ENCODE measurements at regions not wholly inside any gene's neighbourhood (a gene's known extent, or its start where the extent isn't known, plus 50 kb on each side); places are given as distances from the start of the nearest gene placed in this dataset.

DNA sequence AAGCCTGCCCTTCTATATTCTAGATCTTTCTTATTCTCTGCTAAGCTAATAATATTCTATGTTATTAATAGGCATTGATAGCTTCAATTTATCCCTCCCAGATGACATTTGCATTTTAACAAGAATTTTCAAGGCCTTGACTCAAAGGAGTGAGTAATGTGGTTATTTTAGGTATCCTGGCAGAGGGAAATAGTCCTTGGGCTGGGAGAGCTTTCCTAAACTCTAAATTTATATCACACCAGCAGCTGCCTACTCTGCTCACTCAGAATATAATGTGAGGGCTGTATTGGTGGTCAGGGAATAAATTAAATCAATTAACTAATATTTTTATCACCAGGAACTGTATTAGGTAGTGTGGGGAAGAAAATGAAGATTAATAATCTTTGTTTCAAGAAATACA lies 74.8 kb upstream of the ADAM23 start:
- Histone ChIP-seq H3K79me2 (ENCODE audit: insufficient read depth, low read length) (no peaks in the 10 kb centered on the region), H3K9me3 (ENCODE audit: control insufficient read depth in 1 of 2, insufficient read depth in 1 of 2, low read depth in 1 of 2, low read length in 2 of 2) (no peaks in the 10 kb centered on the region), H2AFZ (ENCODE audit: low read depth, low read length, poor library complexity, severe bottlenecking) (no peak overlapping the region), H4K20me1 (ENCODE audit: insufficient read depth) (no peaks in the 10 kb centered on the region), H3K4me3 (replicated peaks in 1 of 2; ENCODE audit: low read depth in 1 of 2, low read length in 2 of 2) (no peak overlapping the region), H3K4me2 (ENCODE audit: low read length) (no peak overlapping the region), H3K36me3 (ENCODE audit: control insufficient read depth in 1 of 2, insufficient read depth in 2 of 2, low read length in 2 of 2) (no peaks in the 10 kb centered on the region), H3K9me2 (ENCODE audit: insufficient read depth) (no peaks in the 10 kb centered on the region), H3K4me1 (ENCODE audit: control insufficient read depth in 1 of 2, insufficient read depth in 2 of 2, low read length in 2 of 2) (no peaks in the 10 kb centered on the region), H3K27ac (ENCODE audit: low read depth, low read length) (no peak overlapping the region), H3K27me3 (ENCODE audit: insufficient read depth, low read length) (no peaks in the 10 kb centered on the region), H3K9ac (ENCODE audit: low read length) (no peak overlapping the region)
- intact Hi-C loops (cut with micrococcal nuclease): no loop called here
- POLR2A ChIA-PET: no interaction called here
- ATAC-seq (no peak), DNase-seq (ENCODE audit: low read depth, low spot score) (no peak)
- CTCF ChIA-PET: no interaction called here
- no TSS peak for BruUV-seq (replicated peaks)
- RAD21 ChIA-PET (ENCODE audit: low non-redundant PET in 1 of 2, low total read pairs in 2 of 2, uncharacterized antibody in 2 of 2, unreplicated experiment in 2 of 2): no interaction called here
- no peak for TF ChIP-seq FOSL1 (IDR thresholded peaks at IDR 0.05; ENCODE audit: low read depth)
- TF ChIP-seq SP1 (IDR thresholded peaks at IDR 0.05; ENCODE audit: low read depth): no peak
- no peak for TF ChIP-seq YY1 (IDR thresholded peaks at IDR 0.05; ENCODE audit: extremely low read depth, insufficient replicate concordance, low read depth, low read length)

DNA sequence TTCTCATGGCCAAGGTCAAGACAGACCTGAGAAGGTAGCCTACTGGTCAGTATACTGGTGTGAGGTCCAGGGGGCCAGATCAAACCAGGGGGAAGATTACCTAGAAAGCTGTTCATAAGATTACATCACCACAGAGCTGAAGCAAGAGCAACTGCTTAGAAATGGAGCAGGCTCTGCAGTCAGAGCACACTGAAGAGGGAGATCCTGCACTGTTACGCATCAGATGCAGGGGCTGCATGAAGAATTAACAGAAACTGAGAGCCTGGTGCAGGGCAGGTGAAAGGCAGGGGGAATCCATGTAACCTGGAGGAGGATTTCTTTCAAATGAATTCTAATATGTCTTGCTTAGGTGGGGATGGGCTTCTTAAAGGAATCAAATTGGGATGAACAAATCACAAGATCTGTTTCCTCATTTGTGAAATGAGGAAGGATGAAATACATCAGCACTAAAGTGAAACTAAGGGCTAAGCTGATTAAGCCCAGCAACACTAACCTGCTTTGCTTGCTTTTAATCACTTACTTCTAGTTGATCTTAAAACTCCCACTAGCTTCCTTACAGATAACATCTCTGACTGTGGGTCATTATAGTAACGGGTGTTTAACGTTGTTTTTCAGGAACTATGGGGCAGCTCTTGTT lies 74.3 kb upstream of the ADAM23 start:
- intact Hi-C loops (cut with micrococcal nuclease): no loop called here

More for the DNA sequence above, 74.3 kb upstream of the ADAM23 start:
- Histone ChIP-seq H3K9me3 (ENCODE audit: control insufficient read depth in 1 of 2, insufficient read depth in 1 of 2, low read depth in 1 of 2, low read length in 2 of 2) (no peaks in the 10 kb centered on the region), H3K79me2 (ENCODE audit: insufficient read depth, low read length) (no peaks in the 10 kb centered on the region), H3K27me3 (ENCODE audit: insufficient read depth, low read length) (no peaks in the 10 kb centered on the region), H3K36me3 (ENCODE audit: control insufficient read depth in 1 of 2, insufficient read depth in 2 of 2, low read length in 2 of 2) (no peaks in the 10 kb centered on the region), H4K20me1 (ENCODE audit: insufficient read depth) (no peaks in the 10 kb centered on the region), H3K4me2 (ENCODE audit: low read length) (no peak overlapping the region), H3K9me2 (ENCODE audit: insufficient read depth) (no peaks in the 10 kb centered on the region), H2AFZ (ENCODE audit: low read depth, low read length, poor library complexity, severe bottlenecking) (no peak overlapping the region), H3K9ac (ENCODE audit: low read length) (no peak overlapping the region), H3K4me1 (ENCODE audit: control insufficient read depth in 1 of 2, insufficient read depth in 2 of 2, low read length in 2 of 2) (no peaks in the 10 kb centered on the region), H3K4me3 (replicated peaks in 1 of 2; ENCODE audit: low read depth in 1 of 2, low read length in 2 of 2) (no peak overlapping the region), H3K27ac (ENCODE audit: low read depth, low read length) (no peak overlapping the region)
- TF ChIP-seq SP1 (IDR thresholded peaks at IDR 0.05; ENCODE audit: low read depth) (no peak), CBX3 (IDR thresholded peaks at IDR 0.05; ENCODE audit: low read depth) (no peak), SRF (IDR thresholded peaks at IDR 0.05; ENCODE audit: low read depth) (no peak), TCF7L2 (IDR thresholded peaks at IDR 0.05; ENCODE audit: borderline replicate concordance, extremely low read depth, insufficient read depth, insufficient read length) (no peak), ZNF274 (IDR thresholded peaks at IDR 0.05; ENCODE audit: low read depth, low read length) (no peak), FOSL1 (IDR thresholded peaks at IDR 0.05; ENCODE audit: low read depth) (no peak)
- TF ChIP-seq, protein P1, sequence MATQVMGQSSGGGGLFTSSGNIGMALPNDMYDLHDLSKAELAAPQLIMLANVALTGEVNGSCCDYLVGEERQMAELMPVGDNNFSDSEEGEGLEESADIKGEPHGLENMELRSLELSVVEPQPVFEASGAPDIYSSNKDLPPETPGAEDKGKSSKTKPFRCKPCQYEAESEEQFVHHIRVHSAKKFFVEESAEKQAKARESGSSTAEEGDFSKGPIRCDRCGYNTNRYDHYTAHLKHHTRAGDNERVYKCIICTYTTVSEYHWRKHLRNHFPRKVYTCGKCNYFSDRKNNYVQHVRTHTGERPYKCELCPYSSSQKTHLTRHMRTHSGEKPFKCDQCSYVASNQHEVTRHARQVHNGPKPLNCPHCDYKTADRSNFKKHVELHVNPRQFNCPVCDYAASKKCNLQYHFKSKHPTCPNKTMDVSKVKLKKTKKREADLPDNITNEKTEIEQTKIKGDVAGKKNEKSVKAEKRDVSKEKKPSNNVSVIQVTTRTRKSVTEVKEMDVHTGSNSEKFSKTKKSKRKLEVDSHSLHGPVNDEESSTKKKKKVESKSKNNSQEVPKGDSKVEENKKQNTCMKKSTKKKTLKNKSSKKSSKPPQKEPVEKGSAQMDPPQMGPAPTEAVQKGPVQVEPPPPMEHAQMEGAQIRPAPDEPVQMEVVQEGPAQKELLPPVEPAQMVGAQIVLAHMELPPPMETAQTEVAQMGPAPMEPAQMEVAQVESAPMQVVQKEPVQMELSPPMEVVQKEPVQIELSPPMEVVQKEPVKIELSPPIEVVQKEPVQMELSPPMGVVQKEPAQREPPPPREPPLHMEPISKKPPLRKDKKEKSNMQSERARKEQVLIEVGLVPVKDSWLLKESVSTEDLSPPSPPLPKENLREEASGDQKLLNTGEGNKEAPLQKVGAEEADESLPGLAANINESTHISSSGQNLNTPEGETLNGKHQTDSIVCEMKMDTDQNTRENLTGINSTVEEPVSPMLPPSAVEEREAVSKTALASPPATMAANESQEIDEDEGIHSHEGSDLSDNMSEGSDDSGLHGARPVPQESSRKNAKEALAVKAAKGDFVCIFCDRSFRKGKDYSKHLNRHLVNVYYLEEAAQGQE (IDR thresholded peaks at IDR 0.05; ENCODE audit: low read depth): no peak
- TF ChIP-seq, protein P2, sequence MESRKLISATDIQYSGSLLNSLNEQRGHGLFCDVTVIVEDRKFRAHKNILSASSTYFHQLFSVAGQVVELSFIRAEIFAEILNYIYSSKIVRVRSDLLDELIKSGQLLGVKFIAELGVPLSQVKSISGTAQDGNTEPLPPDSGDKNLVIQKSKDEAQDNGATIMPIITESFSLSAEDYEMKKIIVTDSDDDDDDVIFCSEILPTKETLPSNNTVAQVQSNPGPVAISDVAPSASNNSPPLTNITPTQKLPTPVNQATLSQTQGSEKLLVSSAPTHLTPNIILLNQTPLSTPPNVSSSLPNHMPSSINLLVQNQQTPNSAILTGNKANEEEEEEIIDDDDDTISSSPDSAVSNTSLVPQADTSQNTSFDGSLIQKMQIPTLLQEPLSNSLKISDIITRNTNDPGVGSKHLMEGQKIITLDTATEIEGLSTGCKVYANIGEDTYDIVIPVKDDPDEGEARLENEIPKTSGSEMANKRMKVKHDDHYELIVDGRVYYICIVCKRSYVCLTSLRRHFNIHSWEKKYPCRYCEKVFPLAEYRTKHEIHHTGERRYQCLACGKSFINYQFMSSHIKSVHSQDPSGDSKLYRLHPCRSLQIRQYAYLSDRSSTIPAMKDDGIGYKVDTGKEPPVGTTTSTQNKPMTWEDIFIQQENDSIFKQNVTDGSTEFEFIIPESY (IDR thresholded peaks at IDR 0.05; ENCODE audit: extremely low read depth, insufficient replicate concordance, low read length): no peak
- no TSS peak for BruUV-seq (replicated peaks)
- no peak for DNase-seq (ENCODE audit: low read depth, low spot score)
- no peak for ATAC-seq
- RAD21 ChIA-PET (ENCODE audit: low non-redundant PET in 1 of 2, low total read pairs in 2 of 2, uncharacterized antibody in 2 of 2, unreplicated experiment in 2 of 2): no interaction called here
- CTCF ChIA-PET: no interaction called here
- POLR2A ChIA-PET: no interaction called here

All from HCT116 (cell line).